HG02938 (cell line): ENCODE measurements at regions not wholly inside any gene's neighbourhood (a gene's known extent, or its start where the extent isn't known, plus 50 kb on each side); places are given as distances from the start of the nearest gene placed in this dataset.
"Not testable (repeated sequence)": the region's sequence is repeated elsewhere in the genome, so short reads cannot be mapped to it uniquely, and the experiment has no call there.

Experiments used
- ATAC-seq: cut with Tn5 transposase; IDR thresholded peaks from one replicate; pipeline ENCODE4 v1.9.1; 2021; ENCODE audit warnings: mild to moderate bottlenecking, moderate library complexity; ENCODE audit not compliant: unreplicated experiment

DNA sequence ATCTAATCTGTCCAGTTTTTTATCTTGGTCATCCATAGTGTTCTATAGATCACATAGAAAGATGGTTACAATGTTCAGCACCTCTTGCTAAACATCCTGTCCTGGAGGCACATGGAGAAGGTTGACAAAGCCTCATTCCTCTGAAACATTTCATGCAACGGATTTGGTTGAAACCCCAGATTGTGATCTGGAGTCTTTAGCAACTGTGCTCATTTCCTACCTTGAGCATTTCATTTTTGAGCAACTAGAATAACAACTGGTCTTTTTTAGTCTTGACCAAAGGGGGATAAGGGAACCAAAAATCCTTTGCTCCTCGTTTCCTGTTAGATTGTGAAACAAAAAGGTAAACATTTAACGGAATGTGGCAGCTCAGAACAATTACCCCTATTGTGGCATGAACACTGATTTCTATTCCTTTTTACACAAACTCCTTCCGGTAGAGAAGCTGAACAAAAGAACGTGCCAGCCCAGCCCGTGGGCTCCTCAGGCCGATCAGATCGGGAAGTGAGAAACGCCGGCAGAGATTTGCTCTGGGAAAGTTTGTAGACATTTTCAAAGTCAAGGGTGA lies 94.7 kb upstream of the ERRFI1 start:
- no peak for ATAC-seq

- not testable (repeated sequence) for ATAC-seq
Measured at GRCh38 chr1:8118736-8119135, 92.6 kb upstream of the ERRFI1 start.

DNA sequence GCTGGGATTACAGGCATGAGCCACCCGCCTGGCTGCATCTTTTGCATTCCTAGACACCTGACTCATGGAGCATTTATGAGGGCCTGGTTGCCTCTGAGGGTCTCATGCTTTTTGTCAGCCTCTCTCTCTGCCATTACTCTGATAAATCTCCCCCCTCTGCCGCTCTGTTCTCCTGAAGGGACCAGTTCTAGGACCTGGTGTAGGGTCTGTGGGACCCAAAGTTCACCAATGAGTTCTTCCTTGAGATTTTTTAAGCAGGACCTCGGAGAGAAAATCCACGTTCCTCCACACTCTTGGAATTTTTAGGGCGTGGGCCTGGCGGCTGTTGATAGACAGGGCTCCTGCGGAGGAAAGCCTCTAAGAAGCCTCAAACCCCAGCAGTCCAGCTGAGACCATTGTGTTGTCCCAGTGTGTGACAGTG lies 91.9 kb upstream of the ERRFI1 start:
- no peak for ATAC-seq

DNA sequence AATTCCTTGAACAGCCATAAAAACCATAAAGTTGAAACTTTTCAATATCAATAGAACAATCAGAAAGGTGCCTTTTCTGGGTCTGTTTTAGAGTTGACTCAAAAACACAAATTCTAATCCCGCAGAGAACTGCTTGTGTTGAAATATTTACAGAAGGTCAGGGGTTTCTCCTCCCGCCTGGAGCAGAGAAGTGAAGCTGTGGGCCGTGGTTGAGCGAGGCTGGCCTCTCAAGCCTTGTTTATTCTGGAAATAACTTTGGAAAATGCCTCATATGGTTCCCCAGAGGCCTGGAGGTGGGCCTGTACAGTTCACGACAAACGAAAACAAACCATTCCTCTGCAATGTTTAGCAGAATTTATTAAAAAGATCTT lies 90.8 kb upstream of the ERRFI1 start:
- no peak for ATAC-seq

DNA sequence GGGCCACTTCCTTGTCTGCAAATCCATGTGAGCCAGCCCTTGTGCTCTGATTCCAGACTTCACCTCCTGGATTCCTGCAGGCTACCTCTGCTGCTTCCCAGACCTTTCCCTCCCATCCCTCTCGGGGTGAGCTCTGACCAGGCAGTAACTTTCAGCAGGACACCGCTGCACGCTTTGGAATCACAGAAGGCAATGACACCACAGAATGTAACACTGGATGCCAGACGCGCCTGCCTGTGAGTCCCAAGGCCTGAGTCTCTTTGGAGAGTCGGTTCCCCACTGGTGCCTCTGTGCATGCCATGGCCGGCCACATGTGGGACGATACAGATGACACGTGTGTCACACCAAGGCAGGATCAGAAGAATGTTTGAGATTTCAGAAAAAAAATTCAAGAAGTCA lies 89.7 kb upstream of the ERRFI1 start:
- no peak for ATAC-seq

DNA sequence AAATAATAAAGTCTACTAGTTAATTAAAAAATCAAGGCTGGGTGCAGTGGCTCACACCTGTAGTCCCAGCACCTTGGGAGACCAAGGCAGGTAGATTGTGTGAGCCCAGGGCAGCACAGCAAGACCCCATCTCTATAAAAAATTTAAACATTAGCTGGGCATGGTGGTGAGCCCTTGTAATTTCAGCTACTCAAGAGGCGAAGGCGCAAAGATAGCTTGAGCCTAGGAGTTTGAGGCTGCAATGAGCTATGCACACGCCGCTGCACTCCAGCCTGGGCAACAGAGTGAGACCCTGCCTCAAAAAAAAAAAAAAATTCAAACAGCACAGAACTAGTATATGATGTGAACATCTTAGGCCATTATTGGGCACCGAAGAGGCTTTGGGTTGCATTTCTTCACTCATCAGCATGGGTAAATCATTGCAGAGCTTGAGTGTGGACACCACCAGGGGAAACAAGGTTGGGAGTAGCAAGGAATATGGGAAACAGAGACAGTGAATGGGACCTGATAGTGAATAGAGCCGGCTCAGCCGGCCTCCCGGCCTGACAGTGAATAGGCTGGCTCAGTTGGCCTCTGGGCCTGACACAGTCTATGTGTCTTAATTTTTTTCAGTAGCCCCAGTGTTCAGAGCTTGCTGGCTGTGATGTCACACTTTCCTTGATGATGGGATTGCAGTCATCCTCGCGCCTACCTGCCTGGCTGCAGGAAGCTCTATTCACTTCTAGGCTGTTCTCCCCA lies 89.1 kb upstream of the ERRFI1 start:
- no peak for ATAC-seq

DNA sequence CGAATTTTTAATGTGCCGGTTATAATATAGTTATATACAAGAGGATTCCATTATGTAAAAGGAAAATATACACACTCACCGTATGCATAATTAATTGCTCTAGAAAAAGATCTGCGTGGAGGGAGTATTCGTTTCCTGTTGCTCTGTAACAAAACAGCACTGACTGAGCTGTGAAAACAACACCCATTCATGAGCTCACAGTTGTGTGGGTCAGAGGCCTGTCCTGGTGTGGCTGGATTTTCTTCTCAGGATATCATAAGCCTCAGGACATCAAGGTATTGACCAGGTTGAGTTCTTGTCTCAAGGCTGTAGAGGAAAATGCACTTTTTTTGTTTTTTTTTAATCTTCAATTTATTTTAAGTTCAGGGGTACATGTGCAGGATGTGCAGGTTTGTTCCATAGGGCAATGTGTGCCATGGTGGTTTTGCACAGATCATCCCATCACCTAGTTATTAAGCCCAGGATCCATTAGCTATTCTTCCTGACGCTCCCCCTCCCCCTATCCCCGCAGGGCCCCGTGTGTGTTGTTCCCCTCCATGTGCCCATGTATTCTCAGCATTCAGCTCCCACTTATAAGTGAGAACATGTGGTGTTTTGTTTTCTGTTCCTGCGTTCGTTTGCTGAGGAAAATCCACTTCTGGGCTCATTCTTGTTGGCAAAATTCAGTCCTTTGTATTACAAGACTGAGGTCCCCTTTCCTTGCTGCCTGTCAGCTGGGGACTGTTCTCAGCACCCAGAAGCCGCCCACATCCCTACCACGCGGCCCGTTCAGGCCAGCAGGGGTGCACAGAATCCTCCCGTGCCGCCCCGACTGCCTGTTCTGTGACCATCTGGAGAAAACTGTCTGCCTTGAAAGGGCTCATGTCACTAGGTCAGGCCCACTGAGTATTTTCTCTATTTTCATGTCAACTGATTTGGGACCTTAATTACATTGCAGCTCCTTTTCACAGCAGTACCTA lies 87.4 kb upstream of the ERRFI1 start:
- ATAC-seq: no peak

GRCh38 chr1:8112611-8113261 lies 86.6 kb upstream of the ERRFI1 start:
- ATAC-seq: no peak

GRCh38 chr1:8111560-8111959 lies 85.5 kb upstream of the ERRFI1 start:
- no peak for ATAC-seq

DNA sequence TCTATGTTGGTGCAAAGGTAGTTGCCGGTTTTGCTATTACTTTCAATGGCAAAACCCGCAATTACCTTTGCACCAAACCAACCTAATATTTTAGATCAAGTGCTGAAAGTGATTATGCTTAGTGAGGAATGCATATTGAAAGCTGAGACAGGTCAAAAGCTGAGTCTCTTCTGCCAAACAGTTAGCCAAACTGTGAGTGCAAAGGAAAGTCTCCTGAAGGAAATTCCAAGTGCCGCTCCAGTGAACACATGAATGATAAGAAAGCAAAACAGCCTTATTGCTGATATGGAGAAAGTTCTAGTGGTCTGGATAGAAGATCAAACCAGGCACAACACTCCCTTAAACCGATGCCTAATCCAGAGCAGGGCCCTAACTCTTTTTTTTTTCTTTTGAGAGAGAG lies 83.1 kb upstream of the ERRFI1 start:
- no peak for ATAC-seq

- no peak for ATAC-seq
Measured at GRCh38 chr1:8107897-8108296, 81.8 kb upstream of the ERRFI1 start.

DNA sequence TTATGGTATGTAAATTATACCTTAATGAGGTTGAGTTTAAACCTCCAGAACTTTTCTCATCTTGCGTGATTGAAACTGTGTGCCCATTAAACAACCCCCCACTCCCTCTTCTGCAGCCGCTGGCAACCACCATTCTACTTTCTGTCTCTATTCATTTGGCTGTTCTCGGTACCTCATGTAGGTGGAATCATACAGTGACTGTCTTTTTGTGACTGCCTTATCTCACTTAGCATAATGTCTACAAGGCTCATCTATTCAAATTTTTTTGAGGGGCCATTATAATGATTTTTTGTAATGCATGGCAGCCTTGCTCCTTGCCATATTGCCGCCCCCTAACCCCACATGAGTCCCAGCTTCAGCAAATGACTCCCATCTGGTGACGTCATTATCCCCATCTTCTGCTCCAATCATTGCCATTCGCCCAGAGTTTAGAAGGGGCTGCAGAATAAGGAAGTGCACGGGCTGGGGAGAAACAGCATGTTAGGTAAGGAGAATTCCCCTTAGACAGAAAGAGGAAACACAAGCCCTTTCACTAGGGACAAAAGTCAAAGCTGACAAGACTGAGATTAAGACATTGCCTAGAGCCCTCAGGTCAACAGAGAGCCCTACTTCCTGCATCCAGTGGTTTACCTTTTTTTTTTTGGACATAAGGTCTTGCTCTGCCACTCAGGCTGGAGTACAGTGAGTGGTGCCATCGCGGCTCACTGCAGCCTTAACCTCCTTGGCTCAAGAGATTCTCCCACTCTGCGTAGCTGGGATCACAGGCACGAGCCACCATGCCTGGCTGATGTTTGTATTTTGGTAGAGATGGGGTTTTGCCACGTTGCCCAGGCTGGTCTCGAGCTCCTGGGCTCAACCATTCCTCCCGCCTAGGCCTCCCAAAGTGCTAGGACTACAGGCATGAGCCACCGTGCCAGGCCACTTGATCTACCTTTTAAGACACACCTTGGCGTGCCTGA lies 78.4 kb upstream of the ERRFI1 start:
- no peak for ATAC-seq

GRCh38 chr1:8097908-8098307 lies 71.8 kb upstream of the ERRFI1 start:
- ATAC-seq: no peak

DNA sequence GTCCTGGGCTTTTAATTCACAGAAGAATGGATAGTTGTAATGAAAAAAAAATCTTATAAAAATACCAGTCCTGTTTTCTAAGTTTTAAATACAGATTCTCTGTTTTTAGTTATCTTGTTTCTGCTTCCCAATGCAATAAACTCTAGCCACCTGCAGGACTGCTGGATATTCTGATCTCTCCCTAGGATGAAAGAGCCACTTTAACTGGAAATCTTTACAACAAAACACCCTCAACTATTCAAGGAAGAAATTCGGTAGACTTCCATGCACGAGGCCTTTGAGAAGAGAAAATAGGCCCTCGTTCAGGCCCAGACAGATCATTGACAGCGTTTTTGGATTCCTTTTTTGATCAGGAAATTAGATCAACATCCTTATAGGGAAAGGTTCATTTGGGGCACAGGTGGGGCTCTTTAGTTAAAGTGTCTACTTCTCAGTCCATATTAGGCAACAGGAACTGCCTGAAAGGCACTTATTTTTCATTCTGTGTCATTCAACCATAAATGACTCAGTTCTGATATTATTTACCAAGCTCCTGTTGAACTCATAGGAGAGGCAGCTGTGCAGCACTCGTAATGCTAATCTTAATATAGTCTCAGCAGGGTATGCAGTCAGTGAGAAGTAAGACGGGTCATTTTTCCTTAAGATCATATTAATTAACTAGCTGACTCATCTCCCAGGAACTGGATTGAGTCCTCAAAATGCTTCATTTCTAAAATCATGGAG lies 71.1 kb upstream of the ERRFI1 start:
- peak; percentile 88 for ATAC-seq

DNA sequence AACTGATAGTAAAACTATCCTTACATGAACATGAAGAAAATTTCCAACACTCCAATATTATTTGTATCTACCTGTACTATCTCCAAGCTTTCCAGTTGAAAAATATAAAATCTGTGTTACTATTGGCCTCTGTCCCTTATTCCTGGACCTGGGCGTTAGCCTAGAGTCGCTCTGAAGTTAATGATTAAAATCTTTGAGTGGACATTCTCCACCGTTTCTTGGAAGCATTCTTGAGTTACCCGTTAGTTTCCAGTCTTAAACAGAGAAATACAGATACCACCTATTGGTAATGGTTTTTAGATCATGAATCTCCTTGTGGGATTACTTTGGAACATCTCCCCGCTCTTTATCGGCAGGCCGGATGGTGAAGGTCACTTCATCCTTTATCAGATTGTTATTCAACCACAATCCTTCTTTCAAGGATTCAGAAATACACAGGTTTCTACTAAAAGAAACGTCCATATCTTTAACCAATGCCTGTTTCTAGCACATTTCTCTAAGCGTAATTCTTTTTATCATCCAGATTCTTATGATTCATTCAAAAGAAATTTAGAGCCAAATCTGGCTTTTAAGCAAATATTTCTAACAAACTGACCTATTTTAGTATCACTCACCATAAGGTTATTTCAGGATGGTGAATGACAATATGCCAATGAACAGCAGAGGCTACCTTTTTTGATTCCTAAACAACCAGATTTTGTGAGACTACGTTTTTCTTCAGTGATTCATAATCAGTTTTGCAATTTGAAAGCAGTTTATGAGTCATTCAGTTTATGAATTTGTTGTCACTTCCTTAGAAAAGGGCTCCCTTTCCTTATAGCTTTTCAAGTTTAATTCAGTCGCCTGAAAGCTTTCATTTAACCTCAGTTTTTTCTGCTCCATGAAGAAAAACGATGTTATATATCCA lies 70.2 kb upstream of the ERRFI1 start:
- ATAC-seq: no peak

DNA sequence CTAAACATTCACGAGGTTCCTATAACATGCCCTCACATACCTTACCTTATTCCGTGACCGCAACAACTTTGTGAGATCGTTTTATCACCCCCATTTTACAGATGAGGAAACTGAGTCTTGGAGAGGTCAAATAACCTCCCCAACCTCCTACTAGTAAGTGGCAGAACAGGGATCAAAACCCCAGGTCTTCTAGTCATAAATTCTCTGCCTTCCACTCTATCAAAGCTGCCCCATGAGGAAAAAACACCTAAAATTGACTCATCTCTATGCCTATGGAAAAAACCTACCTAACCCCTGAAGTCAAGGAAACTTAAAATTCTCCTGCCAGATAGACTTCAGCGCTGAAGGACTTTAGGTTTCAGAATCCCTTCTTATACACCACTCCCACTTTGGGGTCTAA lies 69.5 kb upstream of the ERRFI1 start:
- no peak for ATAC-seq

- ATAC-seq: no peak
Measured at GRCh38 chr1:8094481-8095241, 68.6 kb upstream of the ERRFI1 start.
